ENCODE measurements at regions not wholly inside any gene's neighbourhood (a gene's known extent, or its start where the extent isn't known, plus 50 kb on each side); places are given as distances from the start of the nearest gene placed in this dataset.
"Not testable (repeated sequence)": the region's sequence is repeated elsewhere in the genome, so short reads cannot be mapped to it uniquely, and the experiment has no call there.

DNA sequence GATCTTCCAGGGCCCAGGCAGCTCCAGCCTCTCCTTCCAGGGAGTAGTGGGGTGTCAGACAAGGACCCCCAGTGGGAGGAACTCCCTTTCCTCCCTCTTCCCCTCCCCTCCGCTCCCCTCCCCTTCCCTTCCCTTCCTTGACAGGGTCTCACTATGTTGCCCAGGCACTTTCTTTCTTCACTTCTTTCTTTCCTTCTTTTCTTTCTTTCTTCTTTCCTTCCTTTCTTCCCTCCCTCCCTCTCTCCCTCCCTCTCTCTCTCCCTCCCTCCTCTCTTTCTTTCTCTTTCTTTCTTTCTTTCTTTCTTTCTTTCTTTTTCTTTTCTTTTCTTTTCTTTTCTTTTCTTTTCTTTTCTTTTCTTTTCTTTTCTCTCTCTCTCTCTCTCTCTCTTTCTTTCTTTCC is 76.6 kb upstream of the LYZL2 start:
- H3K4me2 ChIP-seq (ENCODE audit: insufficient read depth in 1 of 2, low read depth in 2 of 2, low read length in 2 of 2), result 0 out of 4 replicates have a peak overlapping the region, but pooled peaks of 1 of the 2 experiments have one; percentile 40
- H3K9ac ChIP-seq (replicated peaks in 1 of 4; ENCODE audit: extremely low read depth in 1 of 4, low read depth in 3 of 4, low read length in 3 of 4); H3K79me1 ChIP-seq (ENCODE audit: low read depth, low read length); H2BK5ac ChIP-seq (ENCODE audit: low read depth, low read length); H3K14ac ChIP-seq (ENCODE audit: insufficient read length); H3K23ac ChIP-seq (ENCODE audit: insufficient read length); H3K56ac ChIP-seq (replicated peaks; ENCODE audit: insufficient read length, low read depth, low read length); H4K20me1 ChIP-seq (replicated peaks in 1 of 2; ENCODE audit: control insufficient read depth in 1 of 2, insufficient read depth in 2 of 2, low read length in 2 of 2); H2AFZ ChIP-seq (ENCODE audit: low read length); H4K91ac ChIP-seq (replicated peaks; ENCODE audit: insufficient read length, low read length); H2BK15ac ChIP-seq (ENCODE audit: low read length); H3K4me3 ChIP-seq (ENCODE audit: extremely low read depth in 1 of 4, insufficient read depth in 2 of 4, low read depth in 3 of 4, low read length in 4 of 4); H3K27me3 ChIP-seq (replicated peaks in 1 of 4; ENCODE audit: control insufficient read depth in 3 of 4, extremely low read depth in 1 of 4, insufficient read depth in 3 of 4, low read length in 3 of 4); H3K79me2 ChIP-seq (ENCODE audit: control insufficient read depth in 1 of 2, insufficient read depth in 2 of 2, low read length in 2 of 2); H3K4ac ChIP-seq (replicated peaks; ENCODE audit: insufficient read length, low read depth, low read length); H3K36me3 ChIP-seq (ENCODE audit: control insufficient read depth in 2 of 4, insufficient read depth in 4 of 4, low read length in 3 of 4); H3K27ac ChIP-seq (ENCODE audit: low read depth, low read length); H3K23me2 ChIP-seq (ENCODE audit: low read depth, low read length); H3K18ac ChIP-seq (ENCODE audit: extremely low read depth, low read length); H3K9me3 ChIP-seq (ENCODE audit: insufficient read depth in 2 of 2, low read depth in 1 of 2, low read length in 1 of 2); H2BK20ac ChIP-seq (ENCODE audit: low read length); H4K8ac ChIP-seq (ENCODE audit: extremely low read depth, insufficient read depth, low read length); H2BK120ac ChIP-seq (replicated peaks; ENCODE audit: low read depth, low read length); CTCF ChIA-PET (ENCODE audit: partially characterized antibody); DNase-seq (ENCODE audit: low read depth in 1 of 2, low spot score in 2 of 2); FAIRE-seq; H2AK5ac ChIP-seq (ENCODE audit: low read depth, low read length); H2BK12ac ChIP-seq (ENCODE audit: low read depth, low read length); H4K5ac ChIP-seq (ENCODE audit: insufficient read length, low read depth, low read length): not testable (repeated sequence)
- H3K4me1 ChIP-seq (replicated peaks in 1 of 4; ENCODE audit: control insufficient read depth in 3 of 4, insufficient read depth in 4 of 4, low read length in 3 of 4), result peaks cover 0 to 15% (median 9%) of the 10 kb centered on the region in 4 experiments; a peak in 6 of 7 replicates
- POLR2A ChIA-PET (ENCODE audit: partially characterized antibody), result interaction anchor here (1.0 kb wide), 1 partner anchor 10 kb away, joined by 3 read pairs; no protein-coding TSS in a partner anchor
- WGBS, 2 experiments (ENCODE audit: extremely low coverage in 1 of 2, insufficient coverage in 1 of 2, insufficient read length in 1 of 2, insufficient replicate concordance in 2 of 2, low coverage in 1 of 2, low lambda C conversion rate in 2 of 2, missing lambda C conversion rate in 1 of 2), result no CpG with 5 or more reads among the region's 1 CpG

Data from H1 (cell line).